ENCODE measurements at regions not wholly inside any gene's neighbourhood (a gene's known extent, or its start where the extent isn't known, plus 50 kb on each side); places are given as distances from the start of the nearest gene placed in this dataset.

DNA sequence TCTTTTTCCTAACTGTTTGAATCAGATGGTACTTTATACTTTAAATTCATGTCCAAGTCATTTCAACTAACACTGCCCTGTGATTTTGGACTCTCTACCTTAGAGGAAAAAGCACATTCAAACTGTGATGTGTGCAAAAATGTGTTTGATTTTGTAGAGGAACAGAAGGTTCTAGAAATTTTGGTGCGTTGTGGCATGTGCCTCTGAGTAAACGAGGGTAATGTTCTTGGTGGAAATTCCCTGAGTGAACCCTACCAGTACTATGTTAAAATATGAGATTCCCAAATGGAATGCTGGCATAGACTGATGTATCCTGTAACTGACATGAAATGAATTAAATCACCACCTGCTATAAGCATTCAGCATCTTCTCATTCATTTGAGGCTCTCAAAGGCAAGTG lies 901.9 kb upstream of the KLHL29 start:
- TF ChIP-seq TAF1 (IDR thresholded peaks at IDR 0.05; ENCODE audit: borderline replicate concordance, insufficient read depth, low read length): no peak
- no peak for TF ChIP-seq POLR2AphosphoS5 (IDR thresholded peaks at IDR 0.05; ENCODE audit: low read depth, low read length)
- TF ChIP-seq, protein P1, sequence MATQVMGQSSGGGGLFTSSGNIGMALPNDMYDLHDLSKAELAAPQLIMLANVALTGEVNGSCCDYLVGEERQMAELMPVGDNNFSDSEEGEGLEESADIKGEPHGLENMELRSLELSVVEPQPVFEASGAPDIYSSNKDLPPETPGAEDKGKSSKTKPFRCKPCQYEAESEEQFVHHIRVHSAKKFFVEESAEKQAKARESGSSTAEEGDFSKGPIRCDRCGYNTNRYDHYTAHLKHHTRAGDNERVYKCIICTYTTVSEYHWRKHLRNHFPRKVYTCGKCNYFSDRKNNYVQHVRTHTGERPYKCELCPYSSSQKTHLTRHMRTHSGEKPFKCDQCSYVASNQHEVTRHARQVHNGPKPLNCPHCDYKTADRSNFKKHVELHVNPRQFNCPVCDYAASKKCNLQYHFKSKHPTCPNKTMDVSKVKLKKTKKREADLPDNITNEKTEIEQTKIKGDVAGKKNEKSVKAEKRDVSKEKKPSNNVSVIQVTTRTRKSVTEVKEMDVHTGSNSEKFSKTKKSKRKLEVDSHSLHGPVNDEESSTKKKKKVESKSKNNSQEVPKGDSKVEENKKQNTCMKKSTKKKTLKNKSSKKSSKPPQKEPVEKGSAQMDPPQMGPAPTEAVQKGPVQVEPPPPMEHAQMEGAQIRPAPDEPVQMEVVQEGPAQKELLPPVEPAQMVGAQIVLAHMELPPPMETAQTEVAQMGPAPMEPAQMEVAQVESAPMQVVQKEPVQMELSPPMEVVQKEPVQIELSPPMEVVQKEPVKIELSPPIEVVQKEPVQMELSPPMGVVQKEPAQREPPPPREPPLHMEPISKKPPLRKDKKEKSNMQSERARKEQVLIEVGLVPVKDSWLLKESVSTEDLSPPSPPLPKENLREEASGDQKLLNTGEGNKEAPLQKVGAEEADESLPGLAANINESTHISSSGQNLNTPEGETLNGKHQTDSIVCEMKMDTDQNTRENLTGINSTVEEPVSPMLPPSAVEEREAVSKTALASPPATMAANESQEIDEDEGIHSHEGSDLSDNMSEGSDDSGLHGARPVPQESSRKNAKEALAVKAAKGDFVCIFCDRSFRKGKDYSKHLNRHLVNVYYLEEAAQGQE (IDR thresholded peaks at IDR 0.05; ENCODE audit: insufficient read depth in 1 of 2, low read depth in 2 of 2, low read length in 2 of 2): no peak
- TF ChIP-seq FOXP2 (optimal IDR thresholded peaks at IDR 0.05; ENCODE audit: borderline replicate concordance, extremely low read depth, extremely low read length, insufficient read depth): no peak
- no peak for TF ChIP-seq SIN3A (IDR thresholded peaks at IDR 0.05; ENCODE audit: borderline replicate concordance, insufficient read depth, low read length)

All from PFSK-1 (cell line).